Suprapubic skin (tissue), 4 donors: ENCODE measurements at regions not wholly inside any gene's neighbourhood (a gene's known extent, or its start where the extent isn't known, plus 50 kb on each side); places are given as distances from the start of the nearest gene placed in this dataset.

Experiments used
- CTCF ChIP-seq, 2 donors: fragments of 200-600 bp in 1 of 2; fragments of 450-650 bp in 1 of 2; sonication (generic) in 1 of 2; IDR thresholded peaks; one replicate each; pipeline ENCODE4 v1.5.1; 2016 to 2019; ENCODE audit warnings: antibody characterized with exemption in 2 of 2, mild to moderate bottlenecking in 1 of 2, moderate library complexity in 1 of 2
- EP300 ChIP-seq: sonication (generic); formaldehyde crosslinking; IDR thresholded peaks from one replicate; pipeline ENCODE4 v1.6.1; 2017; ENCODE audit warnings: antibody characterized with exemption
- POLR2A ChIP-seq, 2 donors: fragments of 450-650 bp; IDR thresholded peaks; one replicate each; pipeline ENCODE4 v1.6.1; 2017; ENCODE audit warnings: antibody characterized with exemption in 2 of 2, mild to moderate bottlenecking in 2 of 2, moderate library complexity in 2 of 2
- POLR2AphosphoS5 ChIP-seq, 3 donors: sonication (generic); formaldehyde crosslinking; IDR thresholded peaks; one replicate each; pipeline ENCODE4 v1.6.1; 2017; ENCODE audit warnings: antibody characterized with exemption in 3 of 3

- TF ChIP-seq CTCF (IDR thresholded peaks at IDR 0.05) (no peak), EP300 (no peak), POLR2AphosphoS5 (IDR thresholded peaks at IDR 0.05) (no peak), POLR2A (IDR thresholded peaks at IDR 0.05) (no peak)
Observed at GRCh38 chr4:75102787-75103085, 169.8 kb downstream of the PARM1 start.
